GM10248 (cell line): ENCODE measurements at regions not wholly inside any gene's neighbourhood (a gene's known extent, or its start where the extent isn't known, plus 50 kb on each side); places are given as distances from the start of the nearest gene placed in this dataset.

Source experiments
- CTCF ChIA-PET: fragments of 300-600 bp; sonication (Branson Sonifier 250); formaldehyde crosslinking; extraction: SDS; loops from one replicate; lab custom pipeline; 2021; ENCODE audit warnings: antibody characterized with exemption; lab: Yijun Ruan, JAX
- POLR2A ChIA-PET: fragments of 350-650 bp; sonication (Branson Sonifier 250); formaldehyde crosslinking; extraction: SDS; loops from one replicate; lab custom pipeline; 2020; ENCODE audit warnings: antibody characterized with exemption; lab: Yijun Ruan, JAX
- DNase-seq: peaks from one replicate; pipeline ENCODE4 v3.0.0; 2012; ENCODE audit errors: extremely low spot score
- TF ChIP-seq, protein P1 (sequence below): IDR thresholded peaks from 2 replicates; pipeline ENCODE4 v1.5.1; 2012; ENCODE audit warnings: mild to moderate bottlenecking, low read depth; ENCODE audit errors: extremely low read depth, missing control alignments, control extremely low read depth

DNA sequence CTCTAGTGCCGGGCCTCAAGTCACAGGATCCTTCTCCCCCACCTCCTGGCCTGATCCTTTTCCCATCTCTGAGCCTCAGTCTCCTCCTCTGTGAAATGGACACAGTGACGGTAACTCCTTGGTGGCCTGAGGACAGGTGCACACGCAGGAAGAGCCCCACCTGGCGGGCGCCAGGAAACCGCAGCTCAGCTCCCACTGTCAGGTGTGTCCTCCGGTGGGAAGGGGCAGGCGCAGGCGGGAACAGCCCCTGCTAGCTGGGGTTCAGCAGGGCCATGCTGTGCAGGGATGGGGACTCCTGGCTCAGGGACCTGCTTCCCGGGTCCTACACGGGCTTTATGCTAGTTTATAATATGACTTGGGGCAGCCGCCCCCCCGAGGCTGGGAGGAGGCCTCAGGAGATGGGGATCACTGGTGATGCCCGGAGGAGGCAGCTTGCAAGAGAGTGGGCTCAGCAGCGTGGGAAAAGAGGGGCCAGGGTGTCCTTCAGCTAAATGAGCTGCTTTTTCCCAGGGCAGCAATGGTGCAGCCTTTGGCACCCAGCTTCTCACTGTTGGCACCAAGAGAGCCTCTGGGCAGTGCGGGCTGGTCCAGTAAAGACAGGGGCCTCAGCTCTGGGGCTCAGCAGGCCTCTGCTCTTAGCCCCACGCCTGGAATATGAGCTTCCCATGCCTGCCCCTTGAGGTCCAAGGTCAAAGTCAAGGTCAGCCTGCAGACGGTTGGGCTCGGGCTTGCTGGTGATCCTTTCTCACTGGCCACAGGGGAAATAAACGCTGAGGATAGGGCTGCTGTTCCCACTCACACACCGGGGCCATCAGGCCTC is 68.0 kb upstream of the FAM20C start:
- DNase-seq, result no peak
- TF ChIP-seq, protein P1, sequence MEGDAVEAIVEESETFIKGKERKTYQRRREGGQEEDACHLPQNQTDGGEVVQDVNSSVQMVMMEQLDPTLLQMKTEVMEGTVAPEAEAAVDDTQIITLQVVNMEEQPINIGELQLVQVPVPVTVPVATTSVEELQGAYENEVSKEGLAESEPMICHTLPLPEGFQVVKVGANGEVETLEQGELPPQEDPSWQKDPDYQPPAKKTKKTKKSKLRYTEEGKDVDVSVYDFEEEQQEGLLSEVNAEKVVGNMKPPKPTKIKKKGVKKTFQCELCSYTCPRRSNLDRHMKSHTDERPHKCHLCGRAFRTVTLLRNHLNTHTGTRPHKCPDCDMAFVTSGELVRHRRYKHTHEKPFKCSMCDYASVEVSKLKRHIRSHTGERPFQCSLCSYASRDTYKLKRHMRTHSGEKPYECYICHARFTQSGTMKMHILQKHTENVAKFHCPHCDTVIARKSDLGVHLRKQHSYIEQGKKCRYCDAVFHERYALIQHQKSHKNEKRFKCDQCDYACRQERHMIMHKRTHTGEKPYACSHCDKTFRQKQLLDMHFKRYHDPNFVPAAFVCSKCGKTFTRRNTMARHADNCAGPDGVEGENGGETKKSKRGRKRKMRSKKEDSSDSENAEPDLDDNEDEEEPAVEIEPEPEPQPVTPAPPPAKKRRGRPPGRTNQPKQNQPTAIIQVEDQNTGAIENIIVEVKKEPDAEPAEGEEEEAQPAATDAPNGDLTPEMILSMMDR, result no peak
- POLR2A ChIA-PET, result no interaction called here
- CTCF ChIA-PET, result no interaction called here

DNA sequence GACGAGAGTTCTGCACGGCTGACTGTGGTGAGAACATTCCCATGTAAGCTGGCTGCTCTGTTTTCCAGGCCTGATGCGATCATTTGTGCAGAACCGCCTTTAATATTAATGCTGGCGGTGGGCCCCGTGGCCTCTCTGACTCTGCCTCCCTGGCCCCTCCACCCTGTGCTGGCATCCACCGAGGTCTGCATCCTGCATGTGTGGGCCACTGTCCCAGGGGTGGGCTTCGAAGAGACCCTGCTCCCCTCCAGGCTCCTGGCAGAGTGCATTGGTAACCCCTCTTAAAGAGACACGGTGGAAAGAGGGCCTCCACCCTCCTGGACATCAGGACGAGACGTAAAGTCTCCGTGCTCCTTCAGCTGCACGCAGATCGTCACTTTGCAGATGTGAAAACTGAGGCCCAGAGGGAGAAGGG is 67.3 kb upstream of the FAM20C start:
- CTCF ChIA-PET, result no interaction called here

DNA sequence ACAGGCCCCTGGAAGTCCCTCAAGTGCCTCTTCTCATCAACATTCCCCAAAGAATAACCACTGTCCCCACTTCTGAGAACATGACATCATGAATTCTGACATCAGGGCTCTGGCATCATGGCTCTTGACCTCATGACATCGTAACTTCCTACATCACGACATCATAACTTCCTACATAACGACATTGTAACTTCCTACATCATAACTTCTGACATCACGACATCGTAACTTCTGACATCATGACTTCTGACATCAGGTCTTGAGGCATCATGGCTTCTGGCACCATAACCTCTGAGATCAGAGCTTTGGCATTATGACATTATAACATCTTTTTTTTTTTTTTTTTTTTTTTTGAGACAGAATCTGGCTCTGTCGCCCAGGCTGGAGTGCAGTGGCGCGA is 66.7 kb upstream of the FAM20C start:
- TF ChIP-seq, protein P1, result no peak
- CTCF ChIA-PET, result no interaction called here
- DNase-seq, result no peak
- POLR2A ChIA-PET, result no interaction called here

More for the DNA sequence above, 67.3 kb upstream of the FAM20C start:
- TF ChIP-seq, protein P1, result no peak
- POLR2A ChIA-PET, result no interaction called here
- DNase-seq, result no peak

DNA sequence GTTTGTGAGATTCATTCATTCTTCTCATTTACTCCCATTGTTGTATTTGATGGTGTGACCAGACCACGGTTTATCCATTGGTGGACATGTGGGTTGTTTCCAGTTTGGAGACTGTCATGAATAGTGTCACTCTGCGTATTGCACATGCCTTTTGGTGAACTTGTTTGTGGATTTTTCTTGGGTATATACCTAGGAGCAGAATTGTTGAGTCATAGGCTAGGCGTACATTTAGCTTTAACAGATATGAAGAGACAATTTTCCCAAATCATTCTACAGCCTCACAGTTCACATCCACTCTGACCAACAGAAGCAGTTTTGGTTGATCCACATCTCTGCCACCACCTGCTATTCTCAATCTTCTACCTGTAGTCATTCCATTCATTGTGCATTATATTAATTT is 66.0 kb upstream of the FAM20C start:
- TF ChIP-seq, protein P1, result no peak
- ChIA-PET POLR2A (no interaction called here), CTCF (interaction anchor here (1.0 to 1.4 kb wide), 2 partner anchors 19 to 32 kb away, joined by 3 to 4 read pairs; no protein-coding TSS in a partner anchor)
- DNase-seq, result no peak

DNA sequence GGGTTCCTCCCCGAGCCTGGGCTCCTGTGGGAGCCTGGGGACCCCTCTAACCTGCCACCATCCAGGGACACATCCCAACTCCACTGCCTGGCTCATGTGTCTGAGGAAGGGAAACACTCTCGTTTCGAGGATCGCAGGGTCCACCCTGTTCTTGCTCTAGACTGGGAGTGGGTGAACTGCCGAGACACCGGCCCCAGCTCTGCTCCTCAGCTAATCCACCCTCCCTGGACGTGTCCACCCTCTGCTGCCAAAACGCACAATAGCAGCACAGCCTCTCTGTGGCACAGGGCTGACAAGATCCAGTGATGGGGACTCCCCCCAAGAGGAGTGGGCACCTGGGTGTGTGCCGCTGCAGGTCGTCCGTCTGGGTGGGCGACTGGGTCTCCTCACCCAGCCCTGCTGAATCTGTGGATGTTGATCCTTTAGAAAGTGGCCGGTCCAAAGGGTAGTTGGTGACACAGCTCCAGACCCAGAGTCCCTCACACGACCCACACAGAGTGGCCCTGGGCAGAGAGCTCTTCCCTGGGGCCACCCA is 65.2 kb upstream of the FAM20C start:
- no peak for DNase-seq
- TF ChIP-seq, protein P1, result no peak
- ChIA-PET CTCF (interaction anchor here (1.0 to 1.4 kb wide), 2 partner anchors 18 to 31 kb away, joined by 3 to 4 read pairs; no protein-coding TSS in a partner anchor), POLR2A (interaction anchor here (0.6 kb wide), 1 partner anchor 72 kb away, joined by 3 read pairs; no protein-coding TSS in a partner anchor)

DNA sequence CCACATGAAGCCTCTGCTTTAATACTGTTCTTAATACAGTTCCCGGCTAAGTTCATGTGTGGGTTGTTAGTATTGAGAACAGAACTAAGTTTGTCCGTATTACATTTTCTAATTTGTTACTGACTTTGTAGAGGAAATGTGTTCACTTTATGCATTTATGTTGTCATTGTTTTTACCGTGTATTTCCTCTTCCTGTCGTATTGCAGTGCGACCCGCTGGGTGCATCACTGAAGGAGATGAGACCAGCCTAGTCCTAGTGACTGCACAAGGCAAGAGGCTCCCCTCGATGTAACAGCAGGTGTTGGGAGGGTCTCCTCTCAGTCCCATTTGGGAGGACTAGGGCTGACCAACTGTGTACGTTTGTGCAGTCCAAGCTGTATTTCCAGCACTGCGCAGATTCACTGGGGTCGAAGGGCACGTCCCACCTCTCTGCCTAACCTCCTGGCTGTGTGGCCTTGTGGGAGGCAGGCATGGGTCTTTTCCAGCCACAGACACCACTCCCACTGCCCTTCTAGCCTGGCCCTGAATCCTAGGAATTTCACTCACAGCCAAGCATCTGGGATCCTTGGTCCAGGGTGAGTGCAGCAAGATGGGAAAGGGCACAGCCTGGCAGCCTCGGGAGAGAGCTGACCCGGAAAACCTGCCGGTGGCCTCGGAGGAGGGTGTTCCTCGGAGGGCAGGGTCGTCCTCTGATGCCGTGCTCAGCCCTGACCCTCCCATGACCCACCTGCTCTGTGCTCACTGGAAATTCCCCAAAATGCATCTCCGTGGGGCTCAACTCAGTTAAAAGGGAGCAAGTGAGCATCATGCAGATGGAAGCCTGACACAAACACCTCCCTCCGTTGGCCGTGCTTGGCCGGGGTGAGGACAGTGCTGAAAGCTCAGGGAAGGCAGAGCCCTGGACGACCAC is 63.9 kb upstream of the FAM20C start:
- POLR2A ChIA-PET, result no interaction called here
- no peak for DNase-seq
- CTCF ChIA-PET, result no interaction called here
- TF ChIP-seq, protein P1, result no peak
